MV-4-11 (cell line): ENCODE measurements at regions not wholly inside any gene's neighbourhood (a gene's known extent, or its start where the extent isn't known, plus 50 kb on each side); places are given as distances from the start of the nearest gene placed in this dataset.
"Not testable (repeated sequence)": the region's sequence is repeated elsewhere in the genome, so short reads cannot be mapped to it uniquely, and the experiment has no call there.

Source experiments
- DNase-seq: peaks from one replicate; lab custom pipeline; 2025; lab: John Stamatoyannopoulos, UW

DNA sequence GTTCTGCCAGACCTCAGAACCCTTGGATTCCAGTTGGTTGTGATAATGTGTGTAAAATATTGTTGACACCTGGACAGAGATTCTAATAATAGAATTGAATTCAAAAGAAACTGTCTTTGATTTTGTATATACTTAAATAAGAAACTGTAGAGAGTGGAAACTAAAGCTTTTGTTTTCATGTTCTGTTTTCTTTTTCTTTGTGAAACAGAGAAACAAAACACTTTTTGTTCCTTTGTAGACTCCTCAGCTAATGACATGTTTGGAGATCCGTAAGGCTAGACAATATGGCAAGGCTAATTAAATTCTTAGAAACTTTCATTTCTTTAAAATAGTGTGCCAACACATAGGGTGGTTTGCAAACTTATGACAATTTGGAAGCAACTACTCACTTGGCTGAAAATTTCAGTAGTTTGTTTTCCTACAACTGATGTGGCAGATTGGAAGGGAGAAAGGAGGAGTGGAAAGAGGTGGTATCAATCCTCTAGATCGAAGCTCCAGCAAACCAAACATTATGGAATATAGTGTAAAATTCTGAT, 90.9 kb upstream of the FAT1 start:
- DNase-seq: no peak

DNA sequence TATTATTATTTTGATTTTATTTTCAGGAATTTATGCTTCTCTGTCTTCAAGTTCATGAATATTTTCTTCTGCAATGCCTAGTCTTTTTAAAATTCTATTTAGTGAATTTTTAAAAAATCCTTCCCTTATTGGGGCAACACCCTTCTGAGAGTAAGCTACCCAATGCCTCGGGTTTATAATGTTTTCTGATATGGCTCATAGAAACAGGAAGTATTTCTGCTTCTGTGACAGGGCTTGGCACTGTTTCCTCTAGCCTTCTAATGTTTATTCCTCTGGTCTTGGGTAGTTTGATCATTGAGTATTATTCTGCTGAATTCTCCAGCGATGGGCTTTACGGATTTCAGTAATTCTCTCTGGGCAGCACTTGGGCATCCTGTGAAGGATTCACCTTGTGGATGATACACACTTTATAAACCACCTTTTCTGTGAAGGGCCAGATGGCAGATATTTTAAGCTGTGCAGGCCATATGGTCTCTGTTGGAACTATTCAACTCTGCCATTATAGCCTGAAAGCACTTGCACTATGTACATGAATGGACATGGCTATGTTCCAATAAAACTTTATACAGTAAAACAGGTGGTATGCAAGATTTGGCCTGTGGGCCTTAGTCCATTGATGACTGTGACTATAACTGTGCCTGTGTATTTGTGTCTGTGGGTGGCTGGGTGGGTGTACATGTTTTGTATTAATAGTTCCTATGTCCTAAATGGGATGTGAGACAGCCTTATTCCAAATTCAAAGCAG, 95.9 kb upstream of the FAT1 start:
- DNase-seq: peak; percentile 74

DNA sequence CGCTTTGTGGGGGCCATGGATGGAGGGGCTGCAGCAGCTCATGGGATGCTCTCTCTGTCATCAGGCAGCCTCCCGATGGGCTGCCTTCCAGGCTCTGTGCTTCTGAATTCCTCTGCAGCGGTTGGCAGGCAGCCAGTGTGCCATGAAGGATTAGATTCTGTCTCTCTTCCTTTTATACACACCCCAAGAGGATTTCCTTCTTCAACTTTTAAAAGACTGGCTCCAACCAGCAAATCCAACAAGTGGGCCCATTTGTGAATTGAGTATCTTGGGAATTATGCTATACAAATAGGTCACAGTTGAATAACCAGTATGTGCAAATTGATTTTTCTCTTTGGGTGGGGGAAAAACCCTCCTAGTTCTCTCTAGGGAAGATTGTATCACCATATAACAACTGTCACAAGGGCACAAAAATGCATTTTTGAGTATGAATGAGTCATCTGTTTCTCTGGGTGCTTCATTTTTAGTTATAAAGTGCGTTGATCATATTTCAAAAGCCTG, 96.8 kb upstream of the FAT1 start:
- peak; percentile 9 for DNase-seq

DNA sequence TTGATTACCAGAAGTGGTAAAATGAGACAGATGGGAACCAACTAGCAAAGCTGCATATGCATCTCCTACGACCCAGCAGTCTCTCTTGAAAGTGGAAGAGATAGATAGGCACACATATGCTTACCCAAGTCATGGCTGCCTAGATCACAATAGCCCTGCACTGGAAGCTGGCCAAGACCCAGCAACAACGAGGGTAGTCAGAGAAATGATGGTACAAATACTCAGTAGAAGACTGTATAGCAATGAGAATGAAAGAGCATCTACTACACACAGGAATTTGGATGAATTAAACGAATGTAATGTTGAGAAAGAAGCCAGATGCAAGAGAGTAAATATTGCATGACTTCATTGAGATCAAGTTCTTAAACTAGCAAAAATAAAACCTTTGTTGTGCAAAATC, 100.3 kb upstream of the FAT1 start:
- DNase-seq: no peak

DNA sequence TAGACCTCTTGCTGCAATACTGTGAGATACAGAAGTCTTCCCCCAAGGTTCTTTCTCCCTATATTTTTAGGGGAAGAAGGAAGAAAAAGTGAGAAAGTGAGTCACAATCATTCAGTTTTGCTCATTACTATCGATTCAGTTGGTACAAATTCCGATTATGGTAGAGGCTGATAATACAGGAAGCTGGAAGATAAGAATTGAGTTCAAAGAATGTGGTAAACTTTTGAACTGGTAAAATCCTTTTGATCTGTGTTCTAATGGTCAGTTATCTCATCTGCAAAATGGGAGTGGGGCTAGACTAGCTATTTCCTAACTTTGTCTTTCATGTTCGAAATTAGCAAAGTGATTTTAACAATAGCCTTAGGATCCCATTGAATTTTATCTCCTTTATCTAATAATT, 101.4 kb upstream of the FAT1 start:
- DNase-seq: no peak

DNA sequence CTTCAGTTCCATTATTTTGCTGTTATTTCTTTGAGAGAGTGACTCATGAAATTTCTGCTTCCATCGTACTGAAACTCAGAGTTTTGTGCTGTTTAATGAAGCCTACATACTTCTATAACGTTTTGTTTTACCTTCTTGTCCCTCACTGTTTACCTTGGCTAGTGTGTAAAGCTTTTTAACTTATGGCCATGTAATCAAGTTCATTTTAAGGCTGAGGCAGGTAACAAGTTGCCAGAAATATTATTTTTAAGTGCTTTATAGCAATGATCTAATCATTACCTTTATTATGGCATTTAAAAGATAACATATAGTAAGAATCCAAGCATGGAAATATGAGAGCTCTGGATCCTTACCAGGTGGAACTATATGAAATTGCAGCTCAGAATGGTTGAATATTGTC, 102.3 kb upstream of the FAT1 start:
- no peak for DNase-seq

DNA sequence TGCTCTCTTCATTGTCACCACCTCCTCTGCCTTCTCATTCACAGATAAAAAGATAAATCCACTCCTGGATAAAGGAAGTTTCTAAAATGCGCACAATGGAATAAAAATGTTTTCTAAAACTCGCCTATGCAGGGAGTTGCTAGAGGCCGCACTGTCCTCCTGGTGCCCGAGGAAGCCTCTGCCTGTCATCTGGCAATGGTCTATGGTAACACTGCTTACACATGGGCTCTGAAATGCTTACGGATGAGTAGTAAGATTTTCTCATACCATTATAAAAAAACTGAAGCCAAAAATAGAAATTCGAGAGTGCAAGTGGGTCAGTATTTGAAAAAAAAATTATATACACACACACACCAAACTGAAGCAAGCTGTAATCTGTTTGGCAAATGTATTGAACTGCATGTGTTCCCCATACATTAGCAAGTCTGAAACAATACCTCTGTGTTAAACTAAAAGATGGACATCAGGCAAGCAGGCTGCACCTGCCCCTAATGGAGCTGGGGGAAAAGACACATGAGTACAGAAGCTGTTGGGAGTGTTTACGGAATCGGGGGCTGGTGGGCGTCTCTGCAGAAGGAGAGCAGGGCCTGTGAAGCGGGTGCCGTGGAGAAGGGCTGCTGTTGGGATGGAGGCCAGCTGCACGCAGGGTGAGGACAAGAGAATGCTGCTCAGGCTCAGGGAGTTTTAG, 103.3 kb upstream of the FAT1 start:
- no peak for DNase-seq

DNA sequence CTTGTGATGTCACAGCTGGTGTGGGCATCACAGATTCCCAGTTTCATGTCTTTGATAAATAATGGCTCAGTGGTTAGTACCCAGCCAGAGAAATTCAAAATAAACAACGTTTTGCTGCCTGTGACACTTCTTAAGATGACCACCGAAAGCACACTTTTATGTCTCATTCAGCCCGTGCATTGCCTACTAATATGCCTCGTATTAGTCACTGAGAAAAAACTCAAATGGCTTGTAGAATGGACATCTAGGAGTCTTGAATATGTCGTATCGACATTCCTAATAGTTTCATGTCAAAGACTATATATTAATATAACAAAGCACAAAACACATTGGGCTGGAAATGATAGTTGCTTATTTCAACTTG, 103.9 kb upstream of the FAT1 start:
- no peak for DNase-seq

DNA sequence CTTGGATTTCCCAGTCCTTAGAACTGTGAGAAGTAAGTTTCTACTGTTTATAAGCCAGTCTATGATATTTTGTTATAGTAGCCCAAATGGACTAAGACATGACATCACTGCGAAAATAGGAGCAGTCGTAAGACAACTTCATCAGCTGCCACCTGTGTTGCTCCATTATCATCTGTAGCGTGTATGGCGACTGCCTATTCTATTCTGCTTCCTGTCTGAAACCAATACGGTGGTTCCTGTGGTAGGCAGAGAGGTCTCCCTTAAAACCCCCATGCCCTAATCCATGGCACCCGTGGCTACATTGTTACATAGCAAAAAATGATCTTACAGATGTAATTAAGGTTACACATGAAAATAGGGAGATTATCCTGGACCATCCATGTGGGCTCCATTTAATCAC, 105.4 kb upstream of the FAT1 start:
- DNase-seq: no peak

DNA sequence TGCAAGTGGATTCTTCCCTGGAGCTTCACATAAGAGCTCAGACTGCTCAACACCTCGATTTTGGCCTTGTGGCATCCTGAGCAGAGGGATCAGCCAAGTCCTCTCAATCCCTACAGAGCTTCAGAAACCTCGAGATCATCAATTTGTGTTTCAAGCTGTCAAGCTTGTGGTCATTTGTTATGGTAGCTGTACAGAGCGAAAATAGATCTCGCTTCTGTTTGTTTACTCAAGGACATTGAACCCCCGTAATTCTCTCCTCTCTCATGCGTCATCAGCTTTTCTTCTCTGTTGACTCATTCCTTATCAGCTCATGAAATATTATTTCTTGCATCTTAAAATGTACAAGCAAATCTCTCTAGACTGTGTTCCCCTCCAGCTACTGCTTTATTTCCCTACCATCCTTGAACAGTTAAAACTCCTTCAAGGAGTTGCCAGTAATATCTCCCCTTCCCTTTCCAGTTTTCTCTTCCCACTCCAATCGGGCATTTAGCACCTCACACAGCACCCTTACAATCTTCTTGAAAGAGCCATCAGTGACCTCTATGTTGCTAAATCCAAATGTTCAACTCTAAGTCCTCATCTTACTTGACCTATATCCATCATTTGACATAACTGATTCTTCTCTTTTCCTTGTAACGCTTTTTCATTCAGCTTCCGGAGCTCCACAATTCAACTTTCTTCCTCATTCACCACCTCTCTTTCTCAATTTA, 106.2 kb upstream of the FAT1 start:
- peak; percentile 12 for DNase-seq

DNA sequence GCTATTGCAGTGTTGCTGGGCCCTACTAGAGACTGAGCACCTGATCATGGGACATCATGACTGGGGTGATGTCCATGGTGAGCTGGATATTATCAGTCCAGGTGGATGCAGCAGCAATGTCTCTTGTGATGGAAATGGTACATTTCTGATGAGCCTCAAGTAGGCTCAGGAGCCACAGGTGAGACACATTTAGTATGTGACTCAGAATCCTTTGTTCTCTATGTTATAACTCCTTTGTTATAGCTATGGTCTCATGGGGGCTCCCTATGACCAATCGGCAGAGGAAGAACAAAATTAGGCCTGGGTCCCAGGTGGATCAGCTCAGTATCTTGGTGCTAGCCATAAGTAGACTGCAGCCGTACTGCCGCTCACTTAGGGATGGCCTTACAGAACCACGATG, 107.9 kb upstream of the FAT1 start:
- DNase-seq: no peak

DNA sequence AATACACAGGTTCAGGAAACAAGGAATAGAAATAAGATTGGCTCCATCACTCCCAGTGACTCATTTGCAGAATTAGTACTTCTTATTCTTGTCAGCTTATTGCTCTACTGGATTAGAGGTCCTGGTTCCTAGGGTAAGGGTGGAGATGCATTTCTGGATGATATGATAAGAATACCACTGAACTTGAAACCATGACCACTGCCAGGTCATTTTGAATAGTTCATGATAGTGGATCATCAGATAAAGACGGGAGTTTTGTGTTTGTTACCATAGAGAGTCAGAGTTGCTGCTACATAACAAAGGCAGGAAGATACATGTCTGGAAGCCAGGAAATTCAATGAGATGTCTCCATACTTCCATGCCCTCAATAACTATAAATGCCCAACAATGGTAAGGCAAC, 109.2 kb upstream of the FAT1 start:
- DNase-seq: no peak

DNA sequence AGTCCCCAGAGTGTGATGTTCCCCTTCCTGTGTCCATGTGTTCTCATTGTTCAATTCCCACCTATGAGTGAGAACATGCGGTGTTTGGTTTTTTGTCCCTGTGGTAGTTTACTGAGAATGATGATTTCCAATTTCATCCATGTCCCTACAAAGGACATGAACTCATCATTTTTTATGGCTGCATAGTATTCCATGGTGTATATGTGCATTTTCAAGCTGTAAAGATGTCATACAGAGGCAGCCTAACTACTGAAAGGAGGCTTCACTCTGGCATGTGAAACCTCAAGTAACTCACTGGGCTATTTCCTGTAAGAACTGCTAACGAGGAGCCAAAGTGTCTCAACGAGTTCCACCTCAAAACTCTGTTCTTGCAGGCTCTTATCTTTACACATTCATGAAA, 113.8 kb upstream of the FAT1 start:
- DNase-seq: not testable (repeated sequence)

DNA sequence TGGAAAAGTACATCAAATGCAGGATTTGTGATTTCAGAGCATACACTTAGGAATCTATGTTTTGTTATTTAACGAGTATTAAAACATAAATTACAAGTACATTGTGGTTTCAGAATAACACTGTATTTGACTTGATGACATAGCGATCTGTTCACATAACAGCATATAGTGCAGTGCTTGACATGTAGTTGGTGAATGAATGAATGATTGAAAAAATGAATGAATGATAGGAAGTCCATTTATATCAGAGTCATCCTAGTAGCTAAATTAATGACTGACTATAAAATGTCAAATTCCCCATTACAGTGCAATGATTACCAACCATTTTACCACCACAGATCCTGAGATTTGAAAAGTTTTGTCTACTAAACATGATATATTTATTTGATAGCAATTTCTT, 114.6 kb upstream of the FAT1 start:
- DNase-seq: no peak

DNA sequence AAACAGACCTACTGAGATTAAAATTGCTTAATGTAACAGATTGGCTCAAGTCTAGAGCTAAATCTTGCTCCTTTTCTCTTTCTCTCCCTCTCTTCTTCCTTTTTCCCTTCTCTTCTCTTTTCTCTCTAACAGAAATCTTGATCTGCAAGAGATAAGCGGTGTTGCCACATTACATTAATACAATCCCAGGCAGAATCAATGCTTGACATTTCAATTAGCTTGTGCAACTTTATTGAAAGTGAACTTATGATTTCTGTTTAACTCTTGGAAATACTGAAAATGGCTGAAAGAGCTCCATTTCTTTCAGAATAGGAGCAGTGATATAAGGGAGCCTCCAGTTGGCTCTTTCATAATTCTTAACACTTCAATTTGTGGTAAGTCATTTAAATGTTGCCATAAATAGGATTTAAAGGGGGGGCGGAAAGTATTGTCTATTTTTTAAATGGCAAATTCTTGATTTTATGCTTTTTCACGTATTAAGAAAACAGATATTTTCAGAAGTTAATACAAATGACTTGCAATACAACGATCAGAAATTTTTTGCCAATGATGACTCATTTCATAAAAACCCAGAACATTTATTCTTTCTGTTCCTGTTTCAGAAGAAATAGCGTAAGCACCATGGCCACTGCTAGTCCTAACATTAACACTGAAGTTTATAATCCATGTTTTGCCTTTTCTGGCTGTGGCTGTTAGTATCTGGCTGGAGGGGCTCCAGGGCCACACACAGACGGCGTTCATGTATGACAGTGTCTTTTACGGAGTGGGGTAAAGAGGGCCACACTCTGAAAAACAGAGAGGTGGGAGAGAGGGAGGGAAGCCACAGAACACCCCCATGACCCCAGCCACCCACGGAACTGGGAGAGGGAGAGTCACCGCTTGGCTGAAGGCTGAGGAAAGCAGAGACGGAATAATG, 115.7 kb upstream of the FAT1 start:
- peak; percentile 84 for DNase-seq

DNA sequence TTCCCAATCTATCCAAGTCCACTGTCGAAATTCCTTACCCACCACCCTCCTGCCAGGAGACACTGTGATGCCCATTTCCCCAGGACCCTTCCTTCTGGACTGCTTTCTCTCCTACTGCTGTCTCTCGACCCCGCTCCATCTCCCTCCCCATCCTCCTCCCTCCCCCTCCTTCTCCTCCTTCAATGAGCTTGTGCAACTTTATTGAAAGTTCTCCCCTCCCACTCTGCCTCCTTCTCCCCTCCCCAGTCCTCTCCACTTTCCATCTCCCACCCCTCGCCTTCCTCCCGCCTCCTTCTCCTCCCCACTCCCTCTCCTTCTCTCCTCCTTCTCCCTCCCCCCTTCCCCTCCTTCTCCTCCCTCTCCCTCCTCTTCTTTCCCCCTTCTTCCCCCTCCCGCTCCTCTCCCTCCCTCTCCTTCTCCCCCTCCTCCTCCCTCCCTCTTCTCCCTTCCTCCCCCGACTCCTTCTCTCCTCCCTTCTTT, 116.6 kb upstream of the FAT1 start:
- no peak for DNase-seq

DNA sequence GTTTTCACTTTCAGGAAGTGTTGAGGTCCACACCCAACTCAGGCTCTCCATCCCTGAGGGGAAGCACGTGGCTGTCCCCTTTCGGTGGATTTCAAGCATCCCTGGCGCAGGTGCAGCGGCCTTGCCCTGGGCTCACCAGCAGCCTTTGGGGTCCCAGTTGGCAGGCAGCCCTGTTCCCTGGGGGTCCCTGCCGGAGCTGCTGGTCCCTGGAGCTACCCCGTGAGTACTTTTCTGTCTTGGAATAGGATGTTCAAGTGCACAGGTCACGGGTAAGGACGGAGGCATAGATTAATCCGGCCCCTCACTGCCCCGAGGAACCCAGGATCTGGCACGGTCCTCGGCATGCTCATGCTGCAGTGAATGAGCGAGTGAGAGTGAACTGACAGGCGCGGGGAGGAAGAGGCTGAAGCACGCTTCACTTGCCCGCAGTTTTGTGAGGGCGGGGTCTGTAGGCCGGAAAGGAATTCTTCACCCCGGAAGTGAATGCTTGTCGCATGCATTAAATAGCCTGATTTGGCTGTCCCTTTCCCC, 117.2 kb upstream of the FAT1 start:
- DNase-seq: no peak

DNA sequence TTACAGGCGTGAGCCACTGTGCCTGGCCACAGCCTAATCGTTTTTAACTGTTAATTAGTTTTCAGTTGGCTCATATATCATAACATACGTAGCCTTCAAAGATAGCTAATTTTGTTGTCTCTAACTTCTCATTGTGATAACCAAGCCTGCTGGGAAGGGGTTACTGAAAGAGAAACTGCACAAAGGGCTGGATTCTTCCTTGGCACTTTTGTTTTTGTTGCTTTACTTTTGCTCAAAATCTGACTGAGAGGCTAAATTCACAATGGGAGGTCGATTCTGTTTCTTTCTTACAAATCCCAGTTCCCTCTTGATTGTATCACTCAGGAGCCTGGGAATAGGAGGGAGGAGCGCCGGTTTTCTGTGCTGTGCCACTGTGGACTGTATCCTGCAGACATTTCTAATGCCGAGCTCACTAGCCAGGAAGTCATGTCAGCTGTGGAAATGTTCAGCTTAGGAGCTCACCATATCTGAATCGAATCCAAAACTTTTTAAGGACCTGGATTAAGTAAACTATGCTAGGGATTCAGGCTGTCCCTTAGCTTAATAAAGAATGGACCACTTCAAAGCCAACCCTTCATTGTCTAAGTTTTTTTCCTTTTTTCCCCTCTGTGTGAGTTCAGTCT, 120.5 kb upstream of the FAT1 start:
- DNase-seq: no peak

DNA sequence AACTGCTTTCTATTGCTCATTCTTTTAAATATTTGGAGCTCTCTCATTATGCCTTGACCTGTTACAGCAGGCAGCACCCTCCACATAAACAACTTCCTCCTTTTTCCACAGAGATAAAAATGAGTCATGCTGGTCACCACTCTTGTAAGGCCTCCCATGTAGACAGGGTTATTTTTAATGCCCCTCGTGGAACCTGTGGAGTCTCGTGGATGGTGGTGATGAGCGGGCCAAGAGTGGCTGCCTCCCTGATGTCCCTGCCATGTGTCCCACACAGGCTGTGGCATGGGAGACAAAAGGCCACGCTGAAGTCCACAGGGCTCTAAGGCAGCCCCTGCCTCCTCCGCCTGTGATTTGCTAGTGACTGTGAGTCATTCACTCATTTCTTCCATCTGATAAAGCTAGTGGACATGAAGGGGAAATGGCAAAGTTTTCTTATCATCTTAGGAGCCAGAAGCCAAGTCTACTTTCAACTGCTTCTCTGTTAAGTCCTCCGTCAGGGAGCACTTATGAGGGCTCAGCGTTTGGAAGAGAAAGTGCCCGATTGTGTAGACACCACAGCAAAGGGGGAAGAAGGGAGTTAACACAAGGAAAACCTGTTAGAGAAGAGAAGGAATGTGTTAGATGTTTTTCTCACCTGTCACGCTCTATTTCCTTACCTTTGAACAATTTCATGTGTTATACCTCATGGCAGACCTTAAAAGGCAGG, 121.6 kb upstream of the FAT1 start:
- DNase-seq: peak; percentile 91

DNA sequence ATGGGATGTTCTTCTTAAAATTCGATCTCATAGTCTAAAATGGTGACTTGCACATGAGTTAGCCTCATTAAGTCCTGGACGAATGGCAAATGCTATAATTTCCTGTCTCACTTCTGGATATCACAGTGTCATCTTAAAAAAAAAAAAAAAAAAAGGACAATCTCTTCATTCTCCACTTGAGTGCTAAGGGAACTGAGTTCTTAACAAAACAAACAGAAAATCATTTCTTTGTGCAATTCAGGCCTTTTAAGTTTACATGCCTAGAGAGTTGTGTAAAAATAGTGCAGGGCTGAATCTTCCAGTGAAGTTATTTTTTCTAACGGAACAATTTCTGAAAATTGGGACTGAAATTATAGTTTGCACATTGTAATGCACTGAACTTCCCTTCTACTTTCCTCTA, 122.8 kb upstream of the FAT1 start:
- DNase-seq: no peak
